ENCODE measurements at regions not wholly inside any gene's neighbourhood (a gene's known extent, or its start where the extent isn't known, plus 50 kb on each side); places are given as distances from the start of the nearest gene placed in this dataset.

GRCh38 chr7:3198316-3198715, 102.7 kb upstream of the SDK1 start:
- H3K36me3 Mint-ChIP-seq, result peaks cover 0 to 3% of the 10 kb centered on the region in 2 donors
- no peak overlapping the region for H3K27ac Mint-ChIP-seq
- H3K9me3 Mint-ChIP-seq, result peaks cover 0 to 1% of the 10 kb centered on the region in 2 donors
- ATAC-seq (replicated peaks) (no peak), DNase-seq (no peak)
- peaks cover 7 to 13% of the 10 kb centered on the region in 2 donors for H3K4me1 Mint-ChIP-seq
- no peak overlapping the region for H3K4me3 Mint-ChIP-seq
- peaks cover 12% of the 10 kb centered on the region in 2 donors for H3K27me3 Mint-ChIP-seq

- DNase-seq (no peak), ATAC-seq (replicated peaks) (peak; percentile 51 to 67)
- H3K36me3 Mint-ChIP-seq, result peaks cover 0 to 3% of the 10 kb centered on the region in 2 donors
- H3K9me3 Mint-ChIP-seq, result no peaks in the 10 kb centered on the region
- peaks cover 8 to 9% of the 10 kb centered on the region in 2 donors for H3K27me3 Mint-ChIP-seq
- no peak overlapping the region for H3K27ac Mint-ChIP-seq
- peaks cover 7 to 13% of the 10 kb centered on the region in 2 donors for H3K4me1 Mint-ChIP-seq
- H3K4me3 Mint-ChIP-seq, result no peak overlapping the region
These were observed 100.5 kb upstream of the SDK1 start for GRCh38 chr7:3200504-3200903.

- Mint-ChIP-seq H3K9me3 (no peaks in the 10 kb centered on the region), H3K27me3 (peaks cover 5 to 9% of the 10 kb centered on the region in 2 donors), H3K27ac (no peak overlapping the region), H3K4me1 (peaks cover 7 to 13% of the 10 kb centered on the region in 2 donors), H3K4me3 (no peak overlapping the region), H3K36me3 (peaks cover 0 to 3% of the 10 kb centered on the region in 2 donors)
- ATAC-seq (replicated peaks) (no peak), DNase-seq (no peak)
These were observed 99.7 kb upstream of the SDK1 start for GRCh38 chr7:3201306-3201705.

- Mint-ChIP-seq H3K4me1 (peaks cover 5 to 11% of the 10 kb centered on the region in 2 donors), H3K36me3 (peaks cover 0 to 3% of the 10 kb centered on the region in 2 donors), H3K4me3 (no peak overlapping the region), H3K9me3 (no peaks in the 10 kb centered on the region), H3K27ac (no peak overlapping the region), H3K27me3 (peaks cover 3 to 5% of the 10 kb centered on the region in 2 donors)
- ATAC-seq (replicated peaks) (peak in 1 of 2 donors; percentile 27), DNase-seq (no peak)
These were observed 98.9 kb upstream of the SDK1 start for GRCh38 chr7:3201937-3202710.

GRCh38 chr7:3204526-3204925, 96.5 kb upstream of the SDK1 start:
- H3K36me3 Mint-ChIP-seq, result no peaks in the 10 kb centered on the region
- H3K4me3 Mint-ChIP-seq, result no peak overlapping the region
- H3K9me3 Mint-ChIP-seq, result no peaks in the 10 kb centered on the region
- H3K27ac Mint-ChIP-seq, result no peak overlapping the region
- no peak for DNase-seq
- peaks cover 3 to 5% of the 10 kb centered on the region in 2 donors for H3K4me1 Mint-ChIP-seq
- no peak for ATAC-seq (replicated peaks)
- peaks cover 3 to 5% of the 10 kb centered on the region in 2 donors for H3K27me3 Mint-ChIP-seq

GRCh38 chr7:3206101-3206500, 95.0 kb upstream of the SDK1 start:
- Mint-ChIP-seq H3K36me3 (no peaks in the 10 kb centered on the region), H3K4me1 (peaks cover 3 to 5% of the 10 kb centered on the region in 2 donors), H3K9me3 (no peaks in the 10 kb centered on the region), H3K27ac (no peak overlapping the region), H3K27me3 (peaks cover 3 to 5% of the 10 kb centered on the region in 2 donors), H3K4me3 (no peak overlapping the region)
- ATAC-seq (replicated peaks), result no peak
- no peak for DNase-seq

GRCh38 chr7:3206771-3207191, 94.3 kb upstream of the SDK1 start:
- peaks cover 3 to 5% of the 10 kb centered on the region in 2 donors for H3K4me1 Mint-ChIP-seq
- no peaks in the 10 kb centered on the region for H3K9me3 Mint-ChIP-seq
- no peaks in the 10 kb centered on the region for H3K36me3 Mint-ChIP-seq
- H3K4me3 Mint-ChIP-seq, result no peak overlapping the region
- DNase-seq (no peak), ATAC-seq (replicated peaks) (no peak)
- H3K27ac Mint-ChIP-seq, result no peak overlapping the region
- peaks cover 3 to 5% of the 10 kb centered on the region in 2 donors for H3K27me3 Mint-ChIP-seq

- Mint-ChIP-seq H3K27me3 (peaks cover 0 to 3% of the 10 kb centered on the region in 2 donors), H3K4me1 (no peaks in the 10 kb centered on the region), H3K4me3 (no peak overlapping the region), H3K27ac (no peak overlapping the region), H3K9me3 (no peaks in the 10 kb centered on the region), H3K36me3 (no peaks in the 10 kb centered on the region)
- DNase-seq (no peak), ATAC-seq (replicated peaks) (no peak)
These were observed 93.6 kb upstream of the SDK1 start for GRCh38 chr7:3207387-3207902.

- Mint-ChIP-seq H3K27me3 (peaks cover 0 to 6% of the 10 kb centered on the region in 2 donors), H3K9me3 (no peaks in the 10 kb centered on the region), H3K4me1 (no peaks in the 10 kb centered on the region), H3K36me3 (no peaks in the 10 kb centered on the region), H3K4me3 (no peak overlapping the region), H3K27ac (no peak overlapping the region)
- no peak for ATAC-seq (replicated peaks)
- DNase-seq, result no peak
These were observed 90.5 kb upstream of the SDK1 start for GRCh38 chr7:3210531-3210930.

- Mint-ChIP-seq H3K27me3 (peaks cover 0 to 3% of the 10 kb centered on the region in 2 donors), H3K9me3 (no peaks in the 10 kb centered on the region), H3K27ac (no peak overlapping the region), H3K4me3 (no peak overlapping the region), H3K36me3 (no peaks in the 10 kb centered on the region), H3K4me1 (peaks cover 3 to 6% of the 10 kb centered on the region in 2 donors)
- DNase-seq, result no peak
- ATAC-seq (replicated peaks), result no peak
These were observed 87.0 kb upstream of the SDK1 start for GRCh38 chr7:3214090-3214413.

GRCh38 chr7:3215624-3216585, 85.1 kb upstream of the SDK1 start:
- H3K9me3 Mint-ChIP-seq, result no peaks in the 10 kb centered on the region
- peaks cover 0 to 3% of the 10 kb centered on the region in 2 donors for H3K27me3 Mint-ChIP-seq
- H3K4me1 Mint-ChIP-seq, result peaks cover 3 to 6% of the 10 kb centered on the region in 2 donors
- no peaks in the 10 kb centered on the region for H3K36me3 Mint-ChIP-seq
- H3K4me3 Mint-ChIP-seq, result no peak overlapping the region
- no peak overlapping the region for H3K27ac Mint-ChIP-seq
- DNase-seq (no peak), ATAC-seq (replicated peaks) (no peak)

GRCh38 chr7:3217166-3217565, 83.9 kb upstream of the SDK1 start:
- H3K27ac Mint-ChIP-seq, result no peak overlapping the region
- no peaks in the 10 kb centered on the region for H3K36me3 Mint-ChIP-seq
- DNase-seq (no peak), ATAC-seq (replicated peaks) (no peak)
- H3K4me3 Mint-ChIP-seq, result no peak overlapping the region
- peaks cover 3 to 6% of the 10 kb centered on the region in 2 donors for H3K4me1 Mint-ChIP-seq
- peaks cover 0 to 3% of the 10 kb centered on the region in 2 donors for H3K27me3 Mint-ChIP-seq
- no peaks in the 10 kb centered on the region for H3K9me3 Mint-ChIP-seq

- Mint-ChIP-seq H3K4me3 (no peak overlapping the region), H3K27ac (no peak overlapping the region), H3K4me1 (peaks cover 3 to 6% of the 10 kb centered on the region in 2 donors), H3K36me3 (no peaks in the 10 kb centered on the region), H3K27me3 (peaks cover 0 to 3% of the 10 kb centered on the region in 2 donors), H3K9me3 (peaks cover 0 to 2% of the 10 kb centered on the region in 2 donors)
- DNase-seq, result no peak
- ATAC-seq (replicated peaks), result no peak
These were observed 82.4 kb upstream of the SDK1 start for GRCh38 chr7:3218411-3219225.
